Glomerular visceral epithelial cell (primary cell): ENCODE measurements at regions not wholly inside any gene's neighbourhood (a gene's known extent, or its start where the extent isn't known, plus 50 kb on each side); places are given as distances from the start of the nearest gene placed in this dataset.

Source experiments
- DNase-seq: peaks from one replicate; pipeline ENCODE4 v3.0.0-alpha.2; 2016; ENCODE audit errors: extremely low spot score

DNA sequence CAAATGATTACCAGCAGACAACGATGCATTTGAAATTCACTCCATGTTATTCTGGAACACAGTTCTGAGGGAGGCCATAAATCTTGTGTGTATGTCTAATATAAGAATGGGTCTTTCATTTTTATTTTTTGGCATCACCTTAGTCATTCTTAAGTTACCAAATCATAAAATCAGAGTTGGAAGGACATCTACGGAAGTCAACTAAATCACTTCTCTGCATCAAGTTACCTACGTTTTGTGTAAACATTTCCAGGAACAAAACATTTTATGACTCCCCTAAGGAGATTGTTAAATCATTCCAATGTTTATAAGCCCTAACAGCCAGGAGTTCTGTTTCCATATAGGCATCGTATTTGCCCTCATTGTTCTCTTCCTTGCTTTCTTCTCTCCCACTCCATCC, 378.2 kb downstream of the FAM170A start:
- DNase-seq: no peak

DNA sequence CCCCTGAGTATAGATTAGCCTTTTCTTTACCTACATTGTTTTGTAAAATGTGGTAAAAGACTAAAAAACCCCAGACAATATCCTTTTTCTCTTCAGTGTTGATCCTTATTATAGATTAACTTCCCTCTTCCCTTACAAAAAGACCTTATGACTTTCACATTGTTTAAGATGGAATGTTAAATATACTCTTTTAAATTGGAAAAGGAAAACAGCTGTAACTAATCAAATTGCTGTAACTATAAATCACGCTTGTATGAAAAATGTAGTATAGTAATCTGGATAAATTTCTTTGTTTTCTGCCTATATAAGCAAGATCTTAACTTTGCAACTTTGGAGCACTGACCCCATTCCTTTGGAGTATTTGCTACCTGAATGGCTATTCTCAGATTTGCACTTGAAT, 383.1 kb downstream of the FAM170A start:
- DNase-seq: no peak

DNA sequence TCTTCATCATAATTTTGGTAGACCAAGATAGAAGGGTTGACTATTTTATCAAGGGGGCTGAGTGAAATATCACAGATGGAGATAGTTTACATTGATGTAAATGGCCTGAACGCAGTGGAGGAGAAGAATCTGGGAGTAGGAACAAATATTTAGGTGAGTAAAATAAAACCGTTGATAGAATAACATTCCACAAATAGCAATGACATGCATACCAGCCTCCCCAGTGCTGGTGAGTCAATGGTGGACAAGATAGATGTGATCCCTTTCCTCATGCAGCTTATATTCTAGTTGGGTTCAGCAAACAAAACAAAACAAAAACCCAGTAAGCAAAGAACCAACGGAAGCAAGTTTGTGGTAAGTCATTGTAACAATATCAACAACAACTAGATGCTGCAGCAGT, 385.2 kb downstream of the FAM170A start:
- DNase-seq: no peak

DNA sequence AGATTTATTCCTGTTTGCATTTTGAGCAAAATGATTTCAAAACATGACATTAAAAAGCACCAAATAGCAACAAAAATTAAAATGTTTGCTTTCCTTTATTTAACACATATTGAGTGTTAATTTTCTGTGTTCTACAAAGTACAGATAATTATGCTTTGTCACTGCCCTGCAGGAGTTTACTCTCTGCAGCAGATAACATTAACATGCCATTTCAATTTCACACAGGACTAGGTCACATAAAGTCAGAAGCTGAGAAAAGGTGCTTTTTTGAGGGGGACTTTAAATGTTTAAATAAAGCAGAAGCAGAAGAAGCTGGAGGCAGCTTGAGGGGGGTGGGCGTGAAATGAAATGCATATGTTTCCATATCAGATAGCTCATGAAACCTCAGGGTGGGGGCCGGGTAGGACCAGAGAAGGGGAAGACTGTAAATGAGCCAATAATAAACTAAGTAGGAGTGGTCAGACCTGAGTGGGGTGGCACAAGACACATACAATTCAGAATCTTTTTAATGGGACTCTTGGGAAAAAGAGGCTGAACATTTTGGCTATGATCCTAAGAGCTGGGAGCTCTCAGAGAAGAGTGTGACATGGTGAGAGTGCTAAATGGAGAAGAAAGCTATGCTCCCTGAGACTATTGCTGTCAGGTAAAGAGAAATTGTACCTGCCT, 387.5 kb downstream of the FAM170A start:
- DNase-seq: no peak

DNA sequence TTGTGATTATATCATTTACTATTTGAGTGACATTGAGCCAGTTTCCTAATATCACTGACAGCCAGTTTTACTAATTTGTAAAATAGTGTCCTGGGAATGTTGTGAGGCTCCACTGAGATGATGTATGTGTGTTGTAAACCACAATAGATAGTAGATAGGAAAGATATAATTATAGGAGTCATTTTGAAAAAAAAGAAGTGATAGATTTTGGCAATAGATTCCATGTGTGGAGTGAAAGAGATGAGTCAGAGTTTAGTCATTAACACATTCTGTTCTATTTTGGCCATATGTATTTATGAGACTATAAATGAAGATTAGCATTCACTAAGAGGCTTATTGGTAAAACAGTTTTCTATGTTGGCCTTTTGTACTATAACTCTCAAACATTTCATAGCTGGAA, 388.2 kb downstream of the FAM170A start:
- peak; percentile 15 for DNase-seq

DNA sequence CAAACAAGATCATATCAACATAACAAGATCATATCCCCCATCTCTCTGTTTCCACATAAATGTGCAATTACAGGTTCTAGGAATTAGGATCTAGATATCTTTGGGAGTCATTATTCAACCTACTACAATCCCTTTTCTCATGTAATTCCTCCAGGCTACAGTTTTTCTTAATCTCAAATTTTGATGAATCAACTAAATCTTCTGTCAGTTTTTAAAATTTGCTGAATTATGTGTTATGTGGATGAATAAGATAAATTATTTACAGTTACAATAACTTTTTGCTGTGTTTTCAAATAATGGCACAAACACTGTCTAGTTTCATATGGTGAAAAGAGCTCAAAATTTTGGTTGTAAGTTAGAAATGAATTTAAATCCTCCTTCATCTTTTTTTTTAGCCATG, 405.8 kb downstream of the FAM170A start:
- no peak for DNase-seq

DNA sequence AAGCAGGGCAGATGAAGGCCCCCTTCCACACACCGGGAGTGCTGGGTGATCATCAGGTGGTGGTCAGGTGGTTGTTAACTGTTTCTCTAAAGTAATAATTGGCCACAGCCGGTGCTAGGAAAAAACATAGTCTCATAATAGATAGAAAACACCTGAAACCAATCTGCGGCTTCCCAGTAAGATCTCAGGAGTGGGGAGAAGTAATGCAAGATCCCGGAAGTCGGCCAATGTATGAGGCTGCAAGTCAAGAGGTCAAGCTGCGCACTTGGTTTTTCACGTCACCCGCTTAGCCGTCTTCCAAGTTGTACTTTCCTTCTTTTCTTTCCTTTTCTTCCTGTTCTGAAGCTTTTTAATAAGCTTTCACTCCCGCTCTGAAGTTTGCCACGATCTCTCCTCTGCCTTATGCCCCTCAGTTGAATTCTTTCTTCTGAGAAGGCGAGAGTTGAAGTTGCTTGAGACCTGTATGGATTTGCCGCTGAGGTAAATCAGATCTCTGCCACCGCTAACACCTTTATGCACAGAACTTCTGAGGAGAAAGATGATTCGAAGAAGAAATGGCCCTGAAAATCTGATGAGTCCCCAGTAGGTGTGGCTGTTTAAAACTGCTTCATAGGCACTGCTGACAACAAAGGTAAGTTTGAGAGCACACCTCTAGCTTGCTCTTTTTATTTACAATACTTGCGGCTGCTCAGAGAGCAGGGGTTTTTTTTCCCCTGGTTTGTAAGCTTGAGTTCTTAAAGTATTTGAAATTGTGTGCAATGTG, 406.6 kb downstream of the FAM170A start:
- DNase-seq: no peak

DNA sequence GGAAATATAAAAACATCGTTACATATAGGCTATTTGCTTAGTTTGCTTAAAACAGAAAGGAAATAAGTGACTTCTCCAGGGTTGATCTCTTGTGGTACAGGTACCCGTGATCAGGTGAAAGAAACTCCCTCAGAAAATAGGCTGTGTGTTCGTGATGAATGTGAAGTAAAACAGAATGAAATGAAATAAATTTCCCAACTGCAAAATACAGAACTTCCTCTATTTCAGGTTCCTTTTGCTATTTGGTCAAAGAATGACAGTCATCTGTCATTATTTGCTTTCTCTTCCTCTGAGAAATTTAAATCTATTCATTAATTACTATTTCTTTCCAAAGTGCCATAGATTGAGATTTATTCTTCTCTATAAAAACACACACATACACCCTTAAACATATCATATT, 408.1 kb downstream of the FAM170A start:
- no peak for DNase-seq

DNA sequence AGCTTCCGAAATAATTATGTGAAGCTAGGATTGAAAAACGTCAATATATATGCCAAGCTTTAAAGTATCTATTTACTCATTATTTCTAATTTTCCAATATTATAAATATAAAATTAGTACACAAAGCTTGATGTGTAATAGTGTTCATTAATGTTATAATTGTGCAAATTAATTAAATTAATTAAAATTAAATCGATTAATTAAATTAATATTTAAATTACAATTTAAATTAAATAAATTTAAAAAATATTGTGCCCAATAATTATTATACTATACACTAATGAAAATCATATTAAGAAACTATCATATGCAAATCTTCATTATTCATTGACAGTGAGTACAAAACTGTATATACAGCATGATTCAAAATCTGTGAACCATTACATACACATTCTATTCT, 409.8 kb downstream of the FAM170A start:
- DNase-seq: no peak

DNA sequence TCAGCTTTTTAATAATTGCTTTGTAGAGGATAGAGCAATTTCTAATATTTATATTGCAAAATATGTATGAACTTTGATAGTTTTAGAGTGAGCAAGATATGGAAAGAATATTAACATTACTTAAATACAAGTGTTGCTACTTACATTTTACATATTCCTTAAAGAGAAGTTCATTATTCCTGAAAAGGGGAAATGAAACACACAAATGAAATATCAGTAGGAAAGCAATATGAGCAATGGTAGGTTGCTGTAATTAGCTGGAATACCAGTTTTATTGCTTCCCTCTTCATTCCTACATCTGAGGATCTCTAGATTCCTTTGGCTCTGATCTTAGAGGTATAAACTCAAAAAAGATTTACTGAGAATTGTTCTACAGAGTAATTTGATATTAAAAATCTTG, 414.1 kb downstream of the FAM170A start:
- no peak for DNase-seq

DNA sequence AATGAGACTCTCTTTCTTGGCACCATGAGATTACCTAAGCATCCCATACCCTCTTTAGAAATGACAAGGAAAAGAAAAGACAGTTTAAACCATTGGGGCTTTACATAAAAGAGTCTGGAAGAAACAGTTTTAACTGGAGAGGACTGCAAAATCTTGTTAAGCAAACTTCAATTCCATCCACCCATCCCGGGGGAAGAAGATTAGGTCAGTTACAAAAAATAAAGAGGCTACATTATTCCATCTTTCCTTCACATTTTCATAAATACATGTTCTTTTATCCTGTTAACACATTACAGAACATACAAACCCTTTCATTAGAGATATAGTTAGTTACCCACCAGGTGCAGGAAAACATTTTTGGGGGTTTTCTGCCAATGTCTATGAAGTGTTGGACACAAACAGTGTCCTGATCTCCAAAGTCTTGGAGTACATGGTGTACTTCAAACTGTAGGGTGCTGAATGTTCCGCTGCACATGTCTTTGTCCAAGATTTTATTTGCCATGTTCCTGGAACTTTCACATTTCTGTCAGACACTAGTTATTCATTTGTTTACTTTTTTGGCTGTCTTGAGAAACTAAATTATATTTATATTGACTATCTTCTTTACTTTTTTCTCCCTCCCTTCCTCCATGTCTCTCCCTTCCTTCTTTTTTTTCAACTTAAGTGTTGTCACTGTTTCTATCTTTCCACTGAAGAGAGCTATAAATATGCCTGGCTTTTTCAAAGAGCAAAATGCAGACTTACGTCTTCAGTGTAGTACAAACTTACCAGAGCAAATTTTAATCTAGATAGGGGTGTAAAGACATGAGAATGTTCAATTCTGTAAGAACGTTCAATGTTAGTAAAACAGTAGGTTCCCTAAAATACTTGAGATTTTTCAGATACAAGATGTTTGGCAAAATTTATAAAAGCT, 410.9 kb upstream of the PRR16 start:
- no peak for DNase-seq

DNA sequence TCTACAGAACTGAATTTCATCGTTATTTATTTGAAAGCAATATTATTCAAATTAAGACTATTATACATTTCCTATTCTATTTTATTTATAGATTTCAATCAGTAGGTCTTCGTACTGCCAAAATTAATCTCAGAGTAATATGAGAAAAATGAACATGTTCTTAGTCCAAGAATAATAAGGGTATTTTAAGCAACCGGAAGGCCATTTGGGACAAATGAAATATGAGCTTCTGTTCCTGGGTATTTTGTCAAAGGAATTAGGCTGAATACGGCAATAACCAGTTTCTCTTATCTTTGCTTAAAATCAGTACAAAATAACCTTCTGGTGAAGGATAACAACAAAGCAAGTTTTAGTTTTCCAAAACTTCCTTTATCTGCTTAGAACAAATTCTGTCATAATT, 410.3 kb upstream of the PRR16 start:
- DNase-seq: no peak

DNA sequence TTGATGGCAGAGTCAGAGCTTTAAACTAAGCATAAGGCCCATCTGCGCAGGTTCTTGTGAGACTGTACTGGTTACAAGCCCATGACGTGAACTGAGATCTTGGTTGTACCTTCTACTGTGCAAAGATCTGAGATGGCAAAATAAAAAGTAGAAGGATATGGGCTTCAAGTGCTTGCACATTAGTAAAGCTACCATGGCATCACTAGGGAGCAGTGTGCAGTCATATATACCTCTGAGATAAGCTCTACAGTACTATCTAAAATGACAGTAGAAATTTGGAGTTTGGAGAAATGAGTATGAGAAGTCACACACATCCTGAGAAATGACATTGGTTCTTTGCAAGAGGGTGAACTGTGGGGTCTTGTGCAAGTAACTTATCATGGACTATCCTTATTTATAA, 408.2 kb upstream of the PRR16 start:
- peak; percentile 18 for DNase-seq

DNA sequence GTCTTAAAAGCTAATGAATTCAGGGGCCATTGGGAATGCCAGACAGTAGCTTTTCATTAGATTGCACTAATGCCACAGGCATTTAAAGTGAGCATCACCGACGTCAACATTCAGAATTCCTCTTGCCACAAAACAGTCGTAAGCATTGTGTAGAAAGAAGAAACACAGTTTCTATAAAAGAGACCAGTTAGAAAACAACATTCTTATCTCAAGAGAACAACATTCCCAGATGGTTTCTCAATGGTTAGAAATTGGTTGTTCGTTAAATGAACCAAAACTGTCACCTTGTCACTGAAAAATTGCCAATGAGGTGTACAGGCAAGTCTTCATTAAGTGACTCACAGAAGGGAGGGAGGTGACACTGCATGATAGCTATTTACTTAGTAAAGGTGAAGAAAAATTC, 401.6 kb upstream of the PRR16 start:
- DNase-seq: no peak

DNA sequence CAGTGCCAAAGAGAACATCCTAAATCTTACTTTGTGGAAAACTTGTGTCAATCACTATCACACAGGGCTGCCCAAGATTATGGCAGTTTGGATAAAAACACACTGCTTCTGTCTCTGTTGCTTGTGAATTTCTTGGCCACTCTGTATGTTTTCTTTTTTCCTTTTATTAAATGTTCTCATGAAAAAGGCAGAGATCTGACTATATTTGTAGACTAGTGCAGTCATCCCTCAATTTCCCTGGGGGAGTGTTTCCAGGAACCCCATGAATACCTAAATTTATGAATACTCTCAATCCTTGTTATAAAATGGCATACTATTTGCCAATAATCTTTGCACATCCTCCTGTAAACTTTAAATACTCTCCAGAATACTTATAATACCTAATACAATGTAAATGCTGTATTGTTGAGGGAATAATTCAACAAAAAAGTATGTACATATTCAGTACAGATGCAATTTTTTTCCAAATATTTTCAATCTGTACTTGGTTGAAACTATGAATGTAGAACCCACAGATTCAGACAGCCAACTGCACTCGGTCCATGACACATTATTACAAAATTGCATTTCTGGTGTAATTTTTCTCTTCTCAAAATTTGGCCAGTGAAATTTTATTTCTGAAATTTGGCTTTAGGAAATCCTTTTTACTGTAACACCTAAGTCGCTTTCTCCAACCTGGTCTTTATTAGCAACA, 391.9 kb upstream of the PRR16 start:
- DNase-seq: no peak

DNA sequence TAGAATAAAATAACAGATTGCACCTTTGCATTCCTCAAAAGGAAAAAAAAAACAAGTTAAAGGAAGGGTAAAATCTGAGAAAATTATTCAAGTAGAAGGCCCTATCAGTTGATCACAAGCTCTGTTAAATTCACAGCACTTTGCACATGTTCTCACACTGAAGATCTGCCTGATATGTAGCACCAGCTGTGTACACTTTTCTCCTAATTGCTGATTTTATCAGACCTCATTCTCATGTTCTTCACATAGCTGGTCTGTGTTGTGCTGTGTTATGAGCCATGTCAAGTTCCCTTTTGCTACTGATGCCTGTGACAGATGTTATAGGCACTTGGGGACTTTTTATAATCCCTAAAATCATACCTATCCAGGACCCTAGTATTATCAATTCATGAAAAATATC, 390.4 kb upstream of the PRR16 start:
- no peak for DNase-seq

DNA sequence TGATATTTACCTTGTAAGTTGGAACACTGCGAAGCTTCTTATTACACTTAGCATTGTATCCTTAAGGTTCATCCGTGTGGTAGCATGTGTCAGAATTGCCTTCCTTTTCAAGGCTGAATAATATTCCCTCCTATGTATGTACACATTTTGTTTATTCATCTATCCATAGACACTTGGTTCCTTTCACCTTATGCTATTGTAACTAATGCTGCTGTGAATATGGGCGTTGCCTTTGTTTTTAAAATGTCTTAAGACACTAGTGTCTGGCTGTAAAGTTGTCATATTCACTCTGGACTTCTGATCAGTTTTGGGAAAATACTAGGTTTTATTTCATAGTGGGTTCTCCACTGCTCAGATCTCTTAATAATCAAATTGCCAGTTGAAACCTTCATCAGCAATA, 383.3 kb upstream of the PRR16 start:
- DNase-seq: no peak

DNA sequence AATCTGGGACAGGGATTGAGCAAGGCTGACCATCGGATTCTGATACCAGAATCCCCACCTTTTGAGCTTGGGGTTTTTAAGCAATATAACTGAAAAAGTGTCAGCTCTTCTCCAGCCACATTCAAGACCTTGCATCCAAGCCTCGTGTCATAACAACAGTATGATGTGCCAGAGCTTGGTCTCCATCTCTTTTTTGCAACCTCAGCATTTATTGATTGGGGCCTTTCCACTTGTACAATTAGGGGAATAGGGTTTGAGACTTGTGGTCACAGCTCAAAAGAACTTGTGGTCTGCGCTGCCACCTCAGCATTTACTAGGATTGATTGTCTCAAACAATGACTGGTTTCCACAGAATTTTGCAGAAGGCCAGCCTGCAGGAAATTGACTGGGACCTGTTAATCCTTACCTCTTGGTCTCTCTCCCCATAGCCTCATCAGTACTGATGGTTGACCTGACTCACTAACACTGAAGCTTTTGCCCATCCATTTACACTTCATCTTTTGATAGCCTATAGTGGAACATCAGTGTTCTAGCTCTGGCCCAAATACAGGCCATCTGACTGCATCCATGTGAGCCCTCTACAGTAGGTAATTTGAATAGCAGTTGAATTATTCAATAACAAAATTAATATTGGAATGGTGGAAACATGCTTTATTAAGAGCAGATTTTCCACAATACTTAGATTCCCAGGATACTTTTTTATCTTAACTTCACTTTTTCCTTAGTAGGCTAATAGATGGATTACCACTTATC, 381.6 kb upstream of the PRR16 start:
- DNase-seq: no peak

DNA sequence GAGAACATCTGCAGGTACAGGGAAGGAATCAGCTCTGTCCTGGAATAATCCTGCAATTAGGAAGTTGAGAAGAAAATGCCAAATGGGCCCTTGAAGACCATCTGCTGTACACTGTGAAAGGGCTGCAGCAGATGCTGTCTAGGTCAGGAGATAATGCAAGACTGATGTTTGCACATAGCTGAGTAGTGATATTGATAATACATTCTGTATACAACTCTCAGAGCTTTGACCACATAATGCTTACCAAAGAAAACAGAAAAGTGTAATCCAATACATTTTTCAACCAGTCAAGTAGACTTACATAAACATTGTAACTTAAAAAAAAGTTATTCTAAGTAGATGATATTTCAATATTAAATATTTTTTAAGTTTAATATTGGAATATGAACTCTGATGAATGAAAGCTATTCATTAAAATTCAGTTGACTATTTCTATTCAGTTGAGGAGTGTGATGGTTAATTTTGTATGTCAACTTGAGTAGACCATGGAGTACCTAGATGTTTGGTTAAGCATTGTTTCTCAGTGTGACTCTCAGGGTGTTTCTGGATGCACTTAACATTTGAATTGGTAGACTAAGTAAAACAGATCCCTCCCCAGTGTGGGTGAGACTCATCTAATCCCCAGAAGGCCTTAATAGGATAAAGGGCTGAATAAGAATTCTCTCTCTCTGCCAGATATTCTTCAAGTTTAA, 380.1 kb upstream of the PRR16 start:
- no peak for DNase-seq

DNA sequence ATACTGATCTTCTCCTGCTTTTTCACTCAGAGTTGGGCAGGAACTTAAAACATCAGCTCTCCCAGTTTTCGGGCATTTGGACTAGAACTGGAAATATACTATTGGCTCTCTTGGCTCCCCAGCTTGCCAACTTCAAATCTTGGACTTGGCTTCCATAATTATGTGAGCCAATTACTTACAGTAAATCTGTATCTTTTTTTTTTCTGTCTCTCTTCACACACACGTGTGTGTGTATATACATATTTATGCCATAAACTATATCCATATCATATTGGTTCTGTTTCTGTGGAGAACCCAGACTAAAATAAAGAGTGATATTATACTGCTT, 379.6 kb upstream of the PRR16 start:
- DNase-seq: no peak

DNA sequence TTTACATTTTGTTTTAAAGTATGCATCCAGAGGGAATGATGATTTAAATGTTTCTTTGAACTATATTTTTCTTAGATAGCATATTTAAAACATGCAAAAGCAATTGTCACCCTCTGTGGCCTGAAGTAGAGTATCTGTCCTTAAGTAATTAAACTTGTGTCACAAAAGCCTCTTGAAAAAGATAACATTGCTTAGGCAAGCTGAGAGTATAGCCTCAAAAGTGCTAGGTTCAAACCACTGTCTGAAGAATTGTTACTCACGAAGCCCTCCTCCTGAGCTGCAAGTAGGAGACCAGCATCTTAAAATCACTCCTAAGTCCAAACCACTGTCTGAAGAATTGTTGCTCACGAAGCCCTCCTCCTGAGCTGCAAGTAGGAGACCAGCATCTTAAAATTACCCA, 378.0 kb upstream of the PRR16 start:
- no peak for DNase-seq
